SK-N-SH treated with all-trans-retinoic acid at 6 μM for 48 hours (cell line): ENCODE measurements at regions not wholly inside any gene's neighbourhood (a gene's known extent, or its start where the extent isn't known, plus 50 kb on each side); places are given as distances from the start of the nearest gene placed in this dataset.

Experiments used
- ARNTL ChIP-seq: fragments of 450-650 bp; formaldehyde crosslinking; IDR thresholded peaks from 2 replicates; pipeline ENCODE4 v1.5.0; 2020; ENCODE audit warnings: low read depth, mild to moderate bottlenecking, moderate library complexity, borderline replicate concordance
- GLIS3 ChIP-seq: fragments of 250-450 bp; sonication (Bioruptor Pico); IDR thresholded peaks from 2 replicates; pipeline ENCODE4 v1.5.0; 2020; ENCODE audit warnings: mild to moderate bottlenecking, moderate library complexity
- ISL1 ChIP-seq: fragments of 250-450 bp; sonication (Bioruptor Pico); IDR thresholded peaks from 2 replicates; pipeline ENCODE4 v2.1.2; 2022; ENCODE audit warnings: mild to moderate bottlenecking, moderate library complexity
- PATZ1 ChIP-seq: fragments of 250-450 bp; sonication (Bioruptor Pico); IDR thresholded peaks from 2 replicates; pipeline ENCODE4 v1.8.0; 2020; ENCODE audit warnings: mild to moderate bottlenecking, moderate library complexity, borderline replicate concordance
- POU6F1 ChIP-seq: fragments of 250-450 bp; sonication (Bioruptor Pico); IDR thresholded peaks from 2 replicates; pipeline ENCODE4 v1.8.0; 2021; ENCODE audit warnings: low read depth, mild to moderate bottlenecking, moderate library complexity, borderline replicate concordance
- PPARA ChIP-seq: fragments of 250-450 bp; sonication (Bioruptor Pico); IDR thresholded peaks from 2 replicates; pipeline ENCODE4 v1.5.0; 2020; ENCODE audit warnings: mild to moderate bottlenecking, borderline replicate concordance
- ZFP3 ChIP-seq: fragments of 250-450 bp; sonication (Bioruptor Pico); IDR thresholded peaks from 2 replicates; pipeline ENCODE4 v1.5.0; 2020; ENCODE audit warnings: mild to moderate bottlenecking, moderate library complexity

GRCh38 chr14:85342858-85343607, 186.9 kb upstream of the FLRT2 start:
- no peak for TF ChIP-seq ZFP3 (CRISPR knock-in tag)
- no peak for TF ChIP-seq GLIS3 (CRISPR knock-in tag)
- TF ChIP-seq PPARA (CRISPR knock-in tag) = no peak
- TF ChIP-seq ISL1 (CRISPR knock-in tag) = no peak
- no peak for TF ChIP-seq ARNTL
- no peak for TF ChIP-seq PATZ1
- no peak for TF ChIP-seq POU6F1 (CRISPR knock-in tag)
